GM18507 (cell line): ENCODE measurements at regions not wholly inside any gene's neighbourhood (a gene's known extent, or its start where the extent isn't known, plus 50 kb on each side); places are given as distances from the start of the nearest gene placed in this dataset.
"Not testable (repeated sequence)": the region's sequence is repeated elsewhere in the genome, so short reads cannot be mapped to it uniquely, and the experiment has no call there.

ENCODE experiments used
- DNase-seq: peaks from one replicate; pipeline ENCODE4 v3.0.0; 2011; ENCODE audit warnings: low read depth; ENCODE audit not compliant: insufficient read length; ENCODE audit errors: extremely low spot score
- FAIRE-seq: peaks from 2 replicates; lab custom pipeline; 2011; peaks lifted over from hg19 to GRCh38; lab: Jason Lieb, UNC

- DNase-seq (no peak), FAIRE-seq (no peak)
These were observed 389.7 kb downstream of the PTPRU start for GRCh38 chr1:29626066-29626465.

GRCh38 chr1:29625084-29625420 is 388.7 kb downstream of the PTPRU start:
- FAIRE-seq (no peak), DNase-seq (no peak)

- no peak for FAIRE-seq
These were observed 388.2 kb downstream of the PTPRU start for GRCh38 chr1:29624320-29625083.

GRCh38 chr1:29623501-29623900 is 387.2 kb downstream of the PTPRU start:
- no peak for FAIRE-seq
- DNase-seq: no peak

More at GRCh38 chr1:29624320-29625083, 388.2 kb downstream of the PTPRU start:
- no peak for DNase-seq

- DNase-seq: no peak
- FAIRE-seq: no peak
These were observed 385.6 kb downstream of the PTPRU start for GRCh38 chr1:29621826-29622435.

- DNase-seq (no peak), FAIRE-seq (no peak)
These were observed 384.3 kb downstream of the PTPRU start for GRCh38 chr1:29620631-29621030.

- FAIRE-seq (no peak), DNase-seq (no peak)
These were observed 370.9 kb downstream of the PTPRU start for GRCh38 chr1:29607236-29607635.

DNA sequence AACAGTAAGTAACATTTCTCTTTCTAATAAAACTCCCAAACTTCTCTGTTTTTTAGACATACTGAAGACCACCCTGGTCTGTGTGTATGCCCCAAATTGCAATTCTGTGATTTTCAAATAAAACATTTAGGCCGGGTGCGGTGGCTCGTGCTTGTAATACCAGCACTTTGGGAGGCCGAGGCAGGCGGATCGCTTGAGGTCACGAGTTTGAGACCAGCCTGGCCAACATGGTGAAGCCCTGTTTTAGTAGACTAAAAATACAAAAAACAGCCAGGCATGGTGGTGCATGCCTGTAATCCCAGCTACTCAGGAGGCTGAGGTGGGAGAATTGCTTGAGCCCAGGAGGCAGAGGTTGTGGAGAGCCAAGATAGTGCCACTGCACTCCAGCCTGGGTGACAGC is 368.5 kb downstream of the PTPRU start:
- not testable (repeated sequence) for DNase-seq, FAIRE-seq

GRCh38 chr1:29603622-29604021 is 367.3 kb downstream of the PTPRU start:
- FAIRE-seq: no peak
- DNase-seq: no peak

- DNase-seq (no peak), FAIRE-seq (no peak)
These were observed 365.9 kb downstream of the PTPRU start for GRCh38 chr1:29602203-29602602.

- FAIRE-seq (no peak), DNase-seq (no peak)
These were observed 364.7 kb downstream of the PTPRU start for GRCh38 chr1:29601021-29601420.

- DNase-seq: no peak
- no peak for FAIRE-seq
These were observed 363.5 kb downstream of the PTPRU start for GRCh38 chr1:29599826-29600225.

GRCh38 chr1:29599071-29599470 is 362.7 kb downstream of the PTPRU start:
- FAIRE-seq (no peak), DNase-seq (no peak)

- FAIRE-seq (no peak), DNase-seq (no peak)
These were observed 361.5 kb downstream of the PTPRU start for GRCh38 chr1:29597861-29598260.

- FAIRE-seq (no peak), DNase-seq (no peak)
These were observed 357.5 kb downstream of the PTPRU start for GRCh38 chr1:29593601-29594382.

DNA sequence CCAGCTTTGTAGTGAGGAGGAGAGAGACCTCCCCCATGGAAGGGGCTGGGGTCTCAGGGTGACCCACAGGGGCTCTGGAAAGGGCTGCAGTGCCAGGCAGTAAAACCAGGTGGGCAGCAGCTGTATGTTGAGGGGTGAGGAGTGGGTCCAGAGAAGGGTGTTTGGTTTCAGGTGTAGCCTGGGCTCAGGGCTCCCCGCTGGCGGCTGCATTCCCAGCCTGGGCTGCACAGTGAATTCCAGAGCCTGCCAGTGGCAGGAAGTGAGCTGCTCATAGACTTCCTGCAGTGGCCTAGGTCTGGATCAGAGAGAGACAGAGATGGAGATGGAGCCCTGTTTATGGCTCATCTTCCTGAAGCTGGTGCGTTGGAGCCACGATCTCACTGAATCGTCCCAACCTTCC is 356.4 kb downstream of the PTPRU start:
- FAIRE-seq (no peak), DNase-seq (no peak)

- DNase-seq (no peak), FAIRE-seq (no peak)
These were observed 355.9 kb downstream of the PTPRU start for GRCh38 chr1:29592261-29592615.

DNA sequence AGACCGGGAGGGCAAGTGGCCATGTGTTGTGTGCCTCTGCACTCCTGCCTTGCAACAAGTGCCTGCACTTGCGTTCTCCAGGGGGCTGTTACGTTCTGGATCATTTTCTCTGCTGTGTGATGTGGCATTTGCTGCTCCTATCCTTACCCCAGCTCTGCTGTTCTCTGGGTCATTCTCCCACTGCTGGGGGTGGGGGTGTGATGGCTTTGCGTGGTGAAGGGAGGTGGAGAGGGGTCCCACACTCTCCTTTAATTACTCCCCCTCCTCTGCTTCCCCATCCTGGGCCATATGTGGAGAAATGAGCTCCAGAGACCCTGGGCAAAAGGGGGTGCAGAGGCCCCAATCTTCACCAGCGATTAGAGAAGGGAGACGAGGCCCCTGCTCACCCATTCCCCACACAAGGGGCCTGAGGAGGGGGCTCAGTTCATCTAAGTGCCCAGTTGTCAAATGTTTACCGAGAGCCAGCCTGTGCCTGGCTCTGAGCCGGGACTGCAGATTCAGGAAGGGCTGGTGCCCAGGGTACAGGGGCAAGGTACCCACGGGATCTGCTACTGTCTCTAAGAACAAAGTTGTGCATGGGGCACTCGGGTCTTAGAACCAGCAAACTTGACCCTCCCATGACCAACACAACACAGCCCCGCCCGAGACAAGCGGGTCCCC is 355.4 kb downstream of the PTPRU start:
- DNase-seq: no peak
- no peak for FAIRE-seq

GRCh38 chr1:29590583-29591565 is 354.6 kb downstream of the PTPRU start:
- DNase-seq (no peak), FAIRE-seq (no peak)
